ENCODE measurements at regions not wholly inside any gene's neighbourhood (a gene's known extent, or its start where the extent isn't known, plus 50 kb on each side); places are given as distances from the start of the nearest gene placed in this dataset.
A peak's percentile ranks its signal among the peaks of the same experiment; 100 is the strongest.

GRCh38 chr5:73296772-73297171, 123.8 kb downstream of the TMEM174 start:
- TF ChIP-seq POLR2A (IDR thresholded peaks at IDR 0.05) (no peak), POLR2AphosphoS5 (IDR thresholded peaks at IDR 0.05; ENCODE audit: insufficient read depth in 1 of 2, low read depth in 1 of 2) (no peak)
- TF ChIP-seq, protein P1, sequence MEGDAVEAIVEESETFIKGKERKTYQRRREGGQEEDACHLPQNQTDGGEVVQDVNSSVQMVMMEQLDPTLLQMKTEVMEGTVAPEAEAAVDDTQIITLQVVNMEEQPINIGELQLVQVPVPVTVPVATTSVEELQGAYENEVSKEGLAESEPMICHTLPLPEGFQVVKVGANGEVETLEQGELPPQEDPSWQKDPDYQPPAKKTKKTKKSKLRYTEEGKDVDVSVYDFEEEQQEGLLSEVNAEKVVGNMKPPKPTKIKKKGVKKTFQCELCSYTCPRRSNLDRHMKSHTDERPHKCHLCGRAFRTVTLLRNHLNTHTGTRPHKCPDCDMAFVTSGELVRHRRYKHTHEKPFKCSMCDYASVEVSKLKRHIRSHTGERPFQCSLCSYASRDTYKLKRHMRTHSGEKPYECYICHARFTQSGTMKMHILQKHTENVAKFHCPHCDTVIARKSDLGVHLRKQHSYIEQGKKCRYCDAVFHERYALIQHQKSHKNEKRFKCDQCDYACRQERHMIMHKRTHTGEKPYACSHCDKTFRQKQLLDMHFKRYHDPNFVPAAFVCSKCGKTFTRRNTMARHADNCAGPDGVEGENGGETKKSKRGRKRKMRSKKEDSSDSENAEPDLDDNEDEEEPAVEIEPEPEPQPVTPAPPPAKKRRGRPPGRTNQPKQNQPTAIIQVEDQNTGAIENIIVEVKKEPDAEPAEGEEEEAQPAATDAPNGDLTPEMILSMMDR (IDR thresholded peaks at IDR 0.05) = no peak
- Histone ChIP-seq H3K9me3 (no peaks in the 10 kb centered on the region), H3K36me3 (no peaks in the 10 kb centered on the region), H3K27me3 (no peaks in the 10 kb centered on the region), H3K4me1 (peaks cover 15% of the 10 kb centered on the region), H3K27ac (no peak overlapping the region), H3K4me3 (no peak overlapping the region)
- DNase-seq (ENCODE audit: extremely low spot score in 2 of 2) = no peak
- intact Hi-C loops (cut with DNase I) = loop anchor here (10.0 kb wide), 1 partner anchor 82 kb away; no protein-coding TSS in a partner anchor

GRCh38 chr5:73295921-73296320, 122.9 kb downstream of the TMEM174 start:
- TF ChIP-seq, protein P1 (IDR thresholded peaks at IDR 0.05) = no peak
- no peak for TF ChIP-seq POLR2AphosphoS5 (IDR thresholded peaks at IDR 0.05; ENCODE audit: insufficient read depth in 1 of 2, low read depth in 1 of 2)
- TF ChIP-seq POLR2A (IDR thresholded peaks at IDR 0.05) = no peak
- Histone ChIP-seq H3K4me3 (no peak overlapping the region), H3K9me3 (no peaks in the 10 kb centered on the region), H3K4me1 (peaks cover 15% of the 10 kb centered on the region), H3K27ac (no peak overlapping the region), H3K36me3 (no peaks in the 10 kb centered on the region), H3K27me3 (no peaks in the 10 kb centered on the region)
- DNase-seq (ENCODE audit: extremely low spot score in 2 of 2) = no peak
- intact Hi-C loops (cut with DNase I) = loop anchor here (10.0 kb wide), 1 partner anchor 81 kb away; no protein-coding TSS in a partner anchor

GRCh38 chr5:73295447-73295846, 122.5 kb downstream of the TMEM174 start:
- Histone ChIP-seq H3K27ac (no peak overlapping the region), H3K4me1 (peaks cover 15% of the 10 kb centered on the region), H3K9me3 (no peaks in the 10 kb centered on the region), H3K4me3 (no peak overlapping the region), H3K36me3 (no peaks in the 10 kb centered on the region), H3K27me3 (no peaks in the 10 kb centered on the region)
- TF ChIP-seq POLR2AphosphoS5 (IDR thresholded peaks at IDR 0.05; ENCODE audit: insufficient read depth in 1 of 2, low read depth in 1 of 2) = no peak
- no peak for TF ChIP-seq POLR2A (IDR thresholded peaks at IDR 0.05)
- TF ChIP-seq, protein P1 (IDR thresholded peaks at IDR 0.05) = no peak
- intact Hi-C loops (cut with DNase I) = loop anchor here (10.0 kb wide), 1 partner anchor 81 kb away; no protein-coding TSS in a partner anchor
- no peak for DNase-seq (ENCODE audit: extremely low spot score in 2 of 2)

GRCh38 chr5:73292816-73293459, 119.9 kb downstream of the TMEM174 start:
- intact Hi-C loops (cut with DNase I) = loop anchor here (10.0 kb wide), 1 partner anchor 78 kb away; no protein-coding TSS in a partner anchor
- DNase-seq (ENCODE audit: extremely low spot score in 2 of 2) = peak in 1 of 2 donors; percentile 9
- Histone ChIP-seq H3K4me1 (no peaks in the 10 kb centered on the region), H3K36me3 (no peaks in the 10 kb centered on the region), H3K27me3 (no peaks in the 10 kb centered on the region), H3K27ac (no peak overlapping the region), H3K4me3 (no peak overlapping the region), H3K9me3 (no peaks in the 10 kb centered on the region)
- TF ChIP-seq, protein P1 (IDR thresholded peaks at IDR 0.05) = no peak
- TF ChIP-seq POLR2A (IDR thresholded peaks at IDR 0.05) = no peak
- no peak for TF ChIP-seq POLR2AphosphoS5 (IDR thresholded peaks at IDR 0.05; ENCODE audit: insufficient read depth in 1 of 2, low read depth in 1 of 2)

- TF ChIP-seq POLR2AphosphoS5 (IDR thresholded peaks at IDR 0.05; ENCODE audit: insufficient read depth in 1 of 2, low read depth in 1 of 2) (no peak), POLR2A (IDR thresholded peaks at IDR 0.05) (no peak)
- TF ChIP-seq, protein P1 (IDR thresholded peaks at IDR 0.05) = no peak
- no peaks in the 10 kb centered on the region for H3K27me3 ChIP-seq
These were observed 118.9 kb downstream of the TMEM174 start for GRCh38 chr5:73291873-73292272.

More at GRCh38 chr5:73291873-73292272, 118.9 kb downstream of the TMEM174 start:
- intact Hi-C loops (cut with DNase I) = loop anchor here (10.0 kb wide), 1 partner anchor 77 kb away; no protein-coding TSS in a partner anchor
- Histone ChIP-seq H3K4me1 (no peaks in the 10 kb centered on the region), H3K9me3 (no peaks in the 10 kb centered on the region), H3K4me3 (no peak overlapping the region), H3K27ac (no peak overlapping the region), H3K36me3 (no peaks in the 10 kb centered on the region)
- DNase-seq (ENCODE audit: extremely low spot score in 2 of 2) = peak in 1 of 2 donors; percentile 4
